ENCODE measurements at regions not wholly inside any gene's neighbourhood (a gene's known extent, or its start where the extent isn't known, plus 50 kb on each side); places are given as distances from the start of the nearest gene placed in this dataset.

- no peak overlapping the region for H3K4me3 ChIP-seq (ENCODE audit: control insufficient read depth, low read depth, low read length)
- no peak for DNase-seq (ENCODE audit: low read depth)
- TF ChIP-seq, protein P1, sequence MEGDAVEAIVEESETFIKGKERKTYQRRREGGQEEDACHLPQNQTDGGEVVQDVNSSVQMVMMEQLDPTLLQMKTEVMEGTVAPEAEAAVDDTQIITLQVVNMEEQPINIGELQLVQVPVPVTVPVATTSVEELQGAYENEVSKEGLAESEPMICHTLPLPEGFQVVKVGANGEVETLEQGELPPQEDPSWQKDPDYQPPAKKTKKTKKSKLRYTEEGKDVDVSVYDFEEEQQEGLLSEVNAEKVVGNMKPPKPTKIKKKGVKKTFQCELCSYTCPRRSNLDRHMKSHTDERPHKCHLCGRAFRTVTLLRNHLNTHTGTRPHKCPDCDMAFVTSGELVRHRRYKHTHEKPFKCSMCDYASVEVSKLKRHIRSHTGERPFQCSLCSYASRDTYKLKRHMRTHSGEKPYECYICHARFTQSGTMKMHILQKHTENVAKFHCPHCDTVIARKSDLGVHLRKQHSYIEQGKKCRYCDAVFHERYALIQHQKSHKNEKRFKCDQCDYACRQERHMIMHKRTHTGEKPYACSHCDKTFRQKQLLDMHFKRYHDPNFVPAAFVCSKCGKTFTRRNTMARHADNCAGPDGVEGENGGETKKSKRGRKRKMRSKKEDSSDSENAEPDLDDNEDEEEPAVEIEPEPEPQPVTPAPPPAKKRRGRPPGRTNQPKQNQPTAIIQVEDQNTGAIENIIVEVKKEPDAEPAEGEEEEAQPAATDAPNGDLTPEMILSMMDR (IDR thresholded peaks at IDR 0.05; ENCODE audit: control insufficient read depth, insufficient read depth, low read depth, low read length, missing control alignments): no peak
Measured at GRCh38 chr7:80981405-80981804, 62.6 kb upstream of the SEMA3C start.

GRCh38 chr7:80977751-80978150, 58.9 kb upstream of the SEMA3C start:
- H3K4me3 ChIP-seq (ENCODE audit: control insufficient read depth, low read depth, low read length): no peak overlapping the region
- TF ChIP-seq, protein P1 (IDR thresholded peaks at IDR 0.05; ENCODE audit: control insufficient read depth, insufficient read depth, low read depth, low read length, missing control alignments): no peak
- no peak for DNase-seq (ENCODE audit: low read depth)

DNA sequence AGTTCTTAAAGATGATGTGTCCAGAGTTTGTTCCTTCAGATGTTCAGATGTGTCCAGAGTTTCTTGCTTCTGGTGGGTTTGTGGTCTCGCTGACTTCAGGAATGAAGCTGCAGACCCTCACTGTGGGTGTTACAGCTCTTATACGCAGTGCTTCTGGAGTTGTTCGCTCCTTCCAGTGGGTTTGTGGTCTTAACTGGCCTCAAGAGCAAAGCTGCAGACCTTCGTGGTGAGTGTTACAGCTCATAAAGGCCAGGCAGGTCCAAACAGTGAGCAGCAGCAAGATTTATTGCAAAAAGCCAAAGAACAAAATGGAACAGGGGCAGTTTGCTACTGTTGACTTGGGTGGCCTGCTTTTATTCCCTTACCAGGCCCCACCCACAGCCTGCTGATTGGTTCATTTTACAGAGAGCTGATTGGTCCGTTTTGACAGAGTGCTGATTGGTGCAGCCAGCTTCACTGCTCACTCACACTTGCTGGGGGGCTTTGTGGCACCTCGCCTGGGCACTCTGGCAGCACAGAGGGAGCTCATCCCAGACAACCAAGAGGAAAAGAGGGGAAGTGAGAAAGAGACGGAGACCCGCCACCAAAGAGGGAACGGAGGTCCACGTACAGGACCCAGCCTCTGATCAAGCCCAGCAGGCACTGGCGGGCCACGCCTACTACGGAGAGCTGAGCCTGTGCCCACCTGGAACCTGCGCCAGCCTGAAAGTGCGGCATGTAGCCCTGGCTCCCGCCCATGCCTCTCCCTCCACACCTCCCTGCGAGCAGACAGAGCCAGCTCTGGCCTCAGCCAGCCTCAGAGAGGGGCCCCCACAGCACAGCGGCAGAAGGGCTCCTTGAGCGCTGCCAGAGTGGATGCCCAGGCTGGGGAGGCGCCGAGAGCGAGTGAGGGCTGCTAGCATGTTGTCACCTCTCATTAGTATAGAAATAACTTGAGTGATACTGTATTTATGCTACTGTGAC, 55.8 kb upstream of the SEMA3C start:
- H3K4me3 ChIP-seq (ENCODE audit: control insufficient read depth, low read depth, low read length): no peak overlapping the region
- DNase-seq (ENCODE audit: low read depth): no peak
- TF ChIP-seq, protein P1 (IDR thresholded peaks at IDR 0.05; ENCODE audit: control insufficient read depth, insufficient read depth, low read depth, low read length, missing control alignments): no peak

DNA sequence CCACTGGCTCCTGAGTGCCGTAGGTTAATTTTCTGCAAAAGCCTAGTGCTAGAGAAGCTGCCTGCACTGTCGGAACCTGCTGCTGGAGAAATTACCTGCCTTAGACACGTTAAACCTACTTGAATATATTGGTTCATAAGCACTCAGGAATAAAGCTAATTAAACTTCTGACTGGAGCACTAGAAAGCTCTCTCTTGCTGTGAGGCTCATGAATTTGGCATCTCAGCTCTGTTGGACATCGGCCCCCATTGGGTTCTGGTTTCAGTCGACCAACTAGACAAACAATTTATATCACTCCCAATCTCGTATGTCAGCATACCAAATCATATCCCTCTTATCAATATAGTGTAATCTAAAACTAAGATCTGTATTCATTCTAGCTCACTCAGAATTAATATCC, 52.4 kb upstream of the SEMA3C start:
- no peak for DNase-seq (ENCODE audit: low read depth)
- TF ChIP-seq, protein P1 (IDR thresholded peaks at IDR 0.05; ENCODE audit: control insufficient read depth, insufficient read depth, low read depth, low read length, missing control alignments): no peak

More for the DNA sequence above, 52.4 kb upstream of the SEMA3C start:
- H3K4me3 ChIP-seq (ENCODE audit: control insufficient read depth, low read depth, low read length): no peak overlapping the region
